ENCODE measurements at regions not wholly inside any gene's neighbourhood (a gene's known extent, or its start where the extent isn't known, plus 50 kb on each side); places are given as distances from the start of the nearest gene placed in this dataset.

GRCh38 chr20:48445827-48446226 lies 382.0 kb downstream of the PREX1 start:
- TF ChIP-seq CTCF (IDR thresholded peaks at IDR 0.05) (no peak), POLR2A (IDR thresholded peaks at IDR 0.05) (no peak)
